Peyer's patch (tissue), 4 donors: ENCODE measurements at regions not wholly inside any gene's neighbourhood (a gene's known extent, or its start where the extent isn't known, plus 50 kb on each side); places are given as distances from the start of the nearest gene placed in this dataset.
"Not testable (repeated sequence)": the region's sequence is repeated elsewhere in the genome, so short reads cannot be mapped to it uniquely, and the experiment has no call there.

ENCODE experiments used
- POLR2A ChIP-seq, 2 donors: fragments of 450-650 bp; IDR thresholded peaks; one replicate each; pipeline ENCODE4 v1.5.1; 2017; ENCODE audit warnings: antibody characterized with exemption in 2 of 2, mild to moderate bottlenecking in 2 of 2, moderate library complexity in 2 of 2
- TF ChIP-seq, protein P1 (sequence below), 6 experiments: fragments of 450-650 bp in 4 of 6; fragments of 200-600 bp in 2 of 6; sonication (generic) in 1 of 6; IDR thresholded peaks; one replicate each; pipeline ENCODE4 v1.5.1; 2017 to 2019; ENCODE audit warnings: antibody characterized with exemption in 6 of 6, mild to moderate bottlenecking in 3 of 6, moderate library complexity in 1 of 6

DNA sequence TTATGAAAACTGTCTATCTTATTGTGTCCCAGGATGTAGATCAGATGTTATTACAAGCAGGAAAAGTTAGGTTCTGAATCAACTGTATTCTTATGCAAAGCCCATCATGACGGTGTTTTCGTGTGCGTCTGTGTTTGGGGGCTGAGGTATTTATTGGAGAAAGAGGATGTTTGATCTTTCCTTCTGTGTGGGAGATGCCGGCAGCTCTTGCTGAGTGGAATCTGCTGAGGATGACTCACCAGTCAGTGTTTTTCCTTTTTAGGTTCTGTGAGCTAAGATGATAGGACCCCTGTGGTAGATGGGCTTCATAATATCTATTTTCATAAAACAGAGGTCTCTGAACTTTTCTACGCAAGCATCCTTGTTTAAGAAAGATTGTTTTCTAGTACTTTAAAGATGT, 107.1 kb downstream of the PWWP3B start:
- TF ChIP-seq, protein P1, sequence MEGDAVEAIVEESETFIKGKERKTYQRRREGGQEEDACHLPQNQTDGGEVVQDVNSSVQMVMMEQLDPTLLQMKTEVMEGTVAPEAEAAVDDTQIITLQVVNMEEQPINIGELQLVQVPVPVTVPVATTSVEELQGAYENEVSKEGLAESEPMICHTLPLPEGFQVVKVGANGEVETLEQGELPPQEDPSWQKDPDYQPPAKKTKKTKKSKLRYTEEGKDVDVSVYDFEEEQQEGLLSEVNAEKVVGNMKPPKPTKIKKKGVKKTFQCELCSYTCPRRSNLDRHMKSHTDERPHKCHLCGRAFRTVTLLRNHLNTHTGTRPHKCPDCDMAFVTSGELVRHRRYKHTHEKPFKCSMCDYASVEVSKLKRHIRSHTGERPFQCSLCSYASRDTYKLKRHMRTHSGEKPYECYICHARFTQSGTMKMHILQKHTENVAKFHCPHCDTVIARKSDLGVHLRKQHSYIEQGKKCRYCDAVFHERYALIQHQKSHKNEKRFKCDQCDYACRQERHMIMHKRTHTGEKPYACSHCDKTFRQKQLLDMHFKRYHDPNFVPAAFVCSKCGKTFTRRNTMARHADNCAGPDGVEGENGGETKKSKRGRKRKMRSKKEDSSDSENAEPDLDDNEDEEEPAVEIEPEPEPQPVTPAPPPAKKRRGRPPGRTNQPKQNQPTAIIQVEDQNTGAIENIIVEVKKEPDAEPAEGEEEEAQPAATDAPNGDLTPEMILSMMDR (IDR thresholded peaks at IDR 0.05), result not testable (repeated sequence)
- not testable (repeated sequence) for TF ChIP-seq POLR2A (IDR thresholded peaks at IDR 0.05)
